GM18858 (cell line): ENCODE measurements at regions not wholly inside any gene's neighbourhood (a gene's known extent, or its start where the extent isn't known, plus 50 kb on each side); places are given as distances from the start of the nearest gene placed in this dataset.
"Not testable (repeated sequence)": the region's sequence is repeated elsewhere in the genome, so short reads cannot be mapped to it uniquely, and the experiment has no call there.

Source experiments
- ATAC-seq: cut with Tn5 transposase; IDR thresholded peaks from one replicate; pipeline ENCODE4 v1.9.1; 2021; ENCODE audit not compliant: unreplicated experiment

DNA sequence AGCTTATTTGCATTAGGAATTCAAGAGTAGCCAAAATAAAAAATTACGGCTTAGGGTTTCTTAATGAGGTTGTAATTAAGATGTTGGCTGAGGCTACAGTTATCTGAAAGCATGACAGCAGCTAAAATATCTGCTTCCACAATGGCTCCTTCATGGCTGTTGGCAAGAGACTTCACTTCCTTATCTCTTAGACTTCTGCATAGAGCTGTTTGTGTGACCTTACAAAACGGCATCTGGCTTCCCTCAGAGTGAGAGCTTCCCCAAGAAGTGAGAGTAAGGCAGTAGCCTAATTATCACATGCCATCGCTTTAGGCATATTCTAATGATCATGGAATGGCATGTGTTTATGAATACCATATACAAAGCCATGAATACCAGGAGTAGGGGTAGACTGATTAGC is 57.6 kb downstream of the CCDC59 start:
- ATAC-seq: no peak

GRCh38 chr12:82299319-82300025 is 58.7 kb downstream of the CCDC59 start:
- no peak for ATAC-seq

GRCh38 chr12:82290415-82290814 is 67.8 kb downstream of the CCDC59 start:
- ATAC-seq: no peak

DNA sequence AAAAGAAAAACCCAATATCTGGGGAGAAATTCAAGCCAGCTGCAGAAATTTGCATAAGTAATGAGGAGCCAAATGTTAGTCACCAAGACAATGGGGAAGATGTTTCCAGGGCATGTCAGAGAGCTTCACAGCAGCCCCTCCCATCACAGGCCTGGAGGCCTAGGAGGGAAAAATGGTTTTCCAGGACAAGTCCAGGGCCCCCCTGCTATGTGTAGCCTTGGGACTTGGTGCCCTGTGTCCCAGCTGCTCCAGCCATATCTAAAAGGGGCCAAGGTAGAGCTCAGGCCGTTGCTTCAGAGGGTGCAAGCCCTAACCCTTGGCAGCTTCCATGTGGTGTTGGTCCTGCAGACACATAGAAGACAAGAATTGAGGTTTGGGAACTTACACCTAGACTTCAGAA is 76.9 kb downstream of the CCDC59 start:
- ATAC-seq: not testable (repeated sequence)

- no peak for ATAC-seq
Measured at GRCh38 chr12:82279536-82280058, 78.6 kb downstream of the CCDC59 start.

- ATAC-seq: no peak
Measured at GRCh38 chr12:82277582-82277981, 80.6 kb downstream of the CCDC59 start.

DNA sequence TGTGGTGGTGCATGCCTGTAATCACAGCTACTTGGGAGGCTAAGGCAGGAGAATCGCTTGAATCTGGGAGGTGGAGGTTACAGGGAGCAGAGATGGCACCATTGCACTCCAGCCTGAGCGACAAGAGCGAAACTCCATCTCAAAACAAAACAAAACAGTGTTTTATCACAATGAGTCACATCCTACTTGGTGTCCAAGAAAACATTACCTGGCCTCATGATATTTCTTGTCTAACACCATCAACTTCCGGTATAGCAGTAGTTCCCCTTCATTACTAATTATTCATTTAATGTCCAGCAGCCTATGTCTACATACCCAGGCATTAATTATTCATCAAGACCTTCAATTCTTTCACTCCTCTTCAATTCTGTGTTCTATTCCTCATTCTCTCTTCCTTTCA is 115.5 kb downstream of the CCDC59 start:
- no peak for ATAC-seq

GRCh38 chr12:82225871-82226270 is 132.3 kb downstream of the CCDC59 start:
- ATAC-seq: no peak

DNA sequence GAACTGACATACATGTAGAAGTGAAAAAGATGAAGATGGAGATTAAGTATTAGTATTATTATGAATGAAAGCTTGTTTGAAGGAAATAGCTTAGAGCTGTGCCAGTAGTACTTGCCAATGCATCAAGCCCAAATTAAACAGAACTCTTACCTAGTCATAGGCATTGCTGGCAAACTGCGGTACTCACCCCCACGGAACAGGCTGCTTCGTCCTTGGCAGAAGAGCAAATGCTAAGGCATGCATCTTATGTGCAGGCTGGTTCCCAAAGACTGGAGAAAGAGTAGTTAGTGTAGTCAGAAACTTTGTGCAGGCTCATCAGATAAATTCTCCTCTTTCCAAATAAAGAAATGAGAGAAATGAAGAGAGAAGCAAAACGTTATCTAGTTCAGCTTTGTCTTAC is 134.8 kb downstream of the CCDC59 start:
- no peak for ATAC-seq

GRCh38 chr12:82216475-82216874 is 141.7 kb downstream of the CCDC59 start:
- no peak for ATAC-seq

- no peak for ATAC-seq
Measured at GRCh38 chr12:82213761-82214160, 144.4 kb downstream of the CCDC59 start.

- no peak for ATAC-seq
Measured at GRCh38 chr12:82210882-82211281, 147.3 kb downstream of the CCDC59 start.

DNA sequence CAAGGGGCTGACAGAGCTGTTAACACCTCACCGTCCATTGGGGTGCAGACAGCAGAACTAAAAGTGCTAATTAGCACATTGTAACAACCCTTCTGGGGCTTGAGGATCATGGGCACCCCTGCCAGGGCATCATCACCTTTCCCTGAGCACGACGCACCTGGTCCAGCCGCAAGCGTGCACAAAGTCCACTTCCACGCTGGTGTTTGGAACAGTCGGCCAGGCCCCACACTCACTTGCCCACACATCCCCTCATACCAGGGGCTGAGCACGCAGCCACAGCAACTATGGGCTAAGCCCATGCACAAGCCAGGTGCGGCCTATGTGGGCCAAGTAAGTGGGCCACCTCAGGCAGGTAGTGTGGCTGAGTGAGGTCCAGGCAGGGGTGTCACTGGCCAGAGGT is 148.7 kb downstream of the CCDC59 start:
- no peak for ATAC-seq

DNA sequence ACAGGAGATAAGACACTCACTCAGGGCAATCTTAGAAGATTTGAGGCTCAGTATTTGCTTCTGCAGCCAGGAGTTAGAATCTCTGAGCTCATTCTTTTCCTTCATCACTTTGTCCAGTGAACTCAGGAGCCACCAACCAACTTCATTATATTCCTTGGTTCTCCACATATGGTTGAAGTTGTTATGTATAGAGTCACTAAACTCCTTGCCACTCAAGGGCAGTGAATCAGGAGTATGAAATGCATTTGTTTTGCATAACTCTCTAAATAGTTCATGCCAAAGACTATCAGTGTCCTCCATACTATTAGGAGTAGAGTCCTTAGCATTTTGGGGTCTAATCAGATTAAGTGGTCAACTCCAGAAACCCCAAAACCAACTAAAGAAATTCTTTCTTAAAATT is 150.6 kb downstream of the CCDC59 start:
- ATAC-seq: no peak

DNA sequence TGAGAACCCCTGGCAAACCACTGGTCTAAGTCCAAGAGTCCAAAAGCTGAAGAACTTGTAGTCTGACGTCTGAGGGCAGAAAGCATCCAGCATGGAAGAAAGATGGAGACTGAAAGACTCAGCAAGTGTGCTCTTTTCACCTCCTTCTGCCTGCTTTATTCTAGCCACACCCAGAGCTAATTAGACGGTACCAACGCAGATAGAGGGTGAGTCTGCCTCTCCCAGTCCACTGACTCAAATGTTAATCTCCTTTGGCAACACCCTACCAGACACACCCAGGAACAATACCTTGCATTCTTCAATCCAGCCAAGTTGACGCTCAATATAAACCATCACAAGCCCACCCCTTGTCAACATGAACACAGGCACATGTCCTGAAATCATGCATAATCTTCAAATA is 155.1 kb downstream of the CCDC59 start:
- no peak for ATAC-seq

DNA sequence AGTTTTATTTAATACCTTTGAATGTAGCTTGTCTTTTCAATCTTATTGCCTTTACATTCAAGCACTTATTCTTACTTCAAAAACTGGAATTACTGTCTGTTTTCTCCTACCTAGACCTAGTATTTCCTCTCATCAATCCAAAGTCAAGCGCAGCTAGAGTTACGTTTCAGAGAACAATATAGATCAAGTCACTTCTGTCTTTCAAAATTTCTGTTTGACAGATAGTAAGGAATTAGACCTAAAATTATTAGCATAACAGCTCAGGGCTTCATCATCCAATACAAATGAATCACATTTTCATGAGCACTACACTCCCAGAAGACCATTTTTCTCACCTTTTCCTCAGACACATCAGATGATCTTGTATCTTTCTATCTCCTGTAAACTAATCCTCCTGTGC is 170.6 kb downstream of the CCDC59 start:
- no peak for ATAC-seq

DNA sequence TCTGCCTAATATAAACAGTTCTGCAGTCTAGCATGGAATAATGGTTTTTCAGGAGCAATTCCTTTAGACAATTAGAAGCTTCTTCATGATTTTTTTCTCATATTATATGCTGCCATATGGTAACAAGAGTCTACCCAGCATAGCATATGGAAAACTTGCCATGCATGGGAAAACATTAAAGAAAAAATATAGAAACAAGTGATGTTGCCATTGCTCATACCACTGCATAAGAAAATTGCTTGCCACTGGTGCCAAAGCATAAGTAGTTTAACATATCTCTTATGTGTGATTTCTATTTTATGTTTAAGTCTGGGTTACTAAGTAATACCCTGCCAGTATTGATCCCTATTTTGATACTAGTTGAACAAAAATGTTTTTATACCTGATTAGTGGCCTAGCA is 171.2 kb downstream of the CCDC59 start:
- ATAC-seq: no peak

DNA sequence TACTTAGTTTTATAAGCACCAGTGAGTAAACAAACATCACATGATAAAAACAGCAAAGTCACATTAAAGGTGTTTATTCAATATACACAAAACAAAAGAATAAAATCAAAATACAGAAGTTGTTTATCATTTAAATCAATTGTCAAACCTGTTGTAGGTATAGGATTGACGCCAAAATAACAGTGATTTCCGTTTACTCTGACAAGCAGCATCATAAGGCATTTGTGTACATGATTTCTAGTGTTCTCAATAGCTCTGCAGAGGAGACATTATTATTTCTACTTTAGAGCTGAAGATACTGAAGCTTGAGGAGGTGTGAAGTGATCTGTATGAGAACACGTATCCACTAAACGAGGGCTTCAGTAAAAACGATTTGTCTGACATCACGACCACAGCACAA is 171.9 kb downstream of the CCDC59 start:
- no peak for ATAC-seq

GRCh38 chr12:82184844-82185243 is 173.3 kb downstream of the CCDC59 start:
- no peak for ATAC-seq

- no peak for ATAC-seq
Measured at GRCh38 chr12:82182601-82183190, 175.5 kb downstream of the CCDC59 start.

GRCh38 chr12:82176761-82177490 is 181.3 kb downstream of the CCDC59 start:
- no peak for ATAC-seq

GRCh38 chr12:82176026-82176425 is 182.2 kb downstream of the CCDC59 start:
- ATAC-seq: no peak
